HG03025 (cell line): ENCODE measurements at regions not wholly inside any gene's neighbourhood (a gene's known extent, or its start where the extent isn't known, plus 50 kb on each side); places are given as distances from the start of the nearest gene placed in this dataset.
"Not testable (repeated sequence)": the region's sequence is repeated elsewhere in the genome, so short reads cannot be mapped to it uniquely, and the experiment has no call there.

Source experiments
- ATAC-seq: cut with Tn5 transposase; IDR thresholded peaks from one replicate; pipeline ENCODE4 v1.9.1; 2021; ENCODE audit warnings: mild to moderate bottlenecking, moderate library complexity; ENCODE audit not compliant: unreplicated experiment, low FRiP score

DNA sequence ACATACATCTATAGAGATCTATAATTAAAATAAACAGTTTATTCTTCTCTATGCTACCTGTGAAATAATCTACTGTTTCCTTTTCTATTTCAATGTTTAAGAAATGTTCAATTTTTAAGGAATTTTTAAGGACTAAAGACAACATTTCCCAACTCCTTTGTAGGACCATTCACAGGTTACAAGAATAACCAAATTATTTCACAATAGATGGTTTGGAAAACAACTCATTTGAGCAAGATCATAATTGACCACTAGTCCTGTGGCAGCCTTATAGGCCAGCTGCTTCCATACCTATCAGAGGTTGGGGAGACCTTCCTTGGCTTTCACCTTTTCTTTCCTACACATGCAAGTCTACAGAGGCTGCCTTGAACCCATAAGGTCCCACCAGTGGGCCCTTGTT lies 193.7 kb downstream of the TTC39B start:
- no peak for ATAC-seq

DNA sequence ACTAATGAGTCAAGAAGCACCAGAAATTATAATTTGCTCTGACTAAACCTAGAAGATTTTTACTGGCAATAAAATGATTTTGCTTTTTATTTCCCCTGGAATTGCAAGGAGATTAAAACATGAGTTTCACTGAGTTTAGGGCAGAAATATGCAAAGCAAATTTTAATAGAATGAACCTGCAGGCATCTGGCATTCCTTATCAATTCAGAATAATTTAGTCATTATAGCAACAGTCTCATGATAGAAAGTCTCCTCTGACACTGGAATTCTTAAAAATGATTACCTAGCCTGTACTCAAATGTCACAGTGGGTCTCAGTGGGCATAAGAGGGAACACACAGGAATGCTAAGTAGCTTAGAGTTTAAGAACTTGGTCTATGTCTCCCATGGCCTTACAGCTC lies 195.9 kb downstream of the TTC39B start:
- ATAC-seq, result no peak

- peak; percentile 69 for ATAC-seq
Observed at GRCh38 chr9:15104826-15105420, 194.7 kb upstream of the FREM1 start.

GRCh38 chr9:15103290-15103689 lies 193.1 kb upstream of the FREM1 start:
- ATAC-seq, result no peak

DNA sequence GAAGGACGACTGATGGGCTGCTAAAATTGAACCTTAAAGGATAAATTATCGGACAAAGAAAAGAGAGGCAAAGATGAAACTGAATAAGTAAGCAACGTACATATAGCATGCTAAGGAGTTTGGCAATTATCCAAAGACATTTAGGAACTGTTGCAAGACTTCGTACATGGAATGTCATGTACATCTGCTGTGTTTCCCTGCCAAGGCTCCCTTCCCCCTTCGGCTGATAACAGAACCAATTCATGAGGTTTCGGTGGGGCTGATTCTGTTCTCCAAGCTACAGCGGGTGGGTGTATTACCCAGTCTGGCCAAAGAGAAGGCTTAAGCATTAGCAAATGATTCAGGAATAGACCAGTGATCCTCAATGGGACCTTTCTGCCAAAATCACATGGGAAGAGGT lies 190.9 kb upstream of the FREM1 start:
- ATAC-seq, result no peak

- ATAC-seq, result no peak
Observed at GRCh38 chr9:15100571-15100970, 190.3 kb upstream of the FREM1 start.

- no peak for ATAC-seq
Observed at GRCh38 chr9:15096972-15097371, 186.7 kb upstream of the FREM1 start.

- no peak for ATAC-seq
Observed at GRCh38 chr9:15086778-15087324, 176.6 kb upstream of the FREM1 start.

- no peak for ATAC-seq
Observed at GRCh38 chr9:15086156-15086763, 176.0 kb upstream of the FREM1 start.

DNA sequence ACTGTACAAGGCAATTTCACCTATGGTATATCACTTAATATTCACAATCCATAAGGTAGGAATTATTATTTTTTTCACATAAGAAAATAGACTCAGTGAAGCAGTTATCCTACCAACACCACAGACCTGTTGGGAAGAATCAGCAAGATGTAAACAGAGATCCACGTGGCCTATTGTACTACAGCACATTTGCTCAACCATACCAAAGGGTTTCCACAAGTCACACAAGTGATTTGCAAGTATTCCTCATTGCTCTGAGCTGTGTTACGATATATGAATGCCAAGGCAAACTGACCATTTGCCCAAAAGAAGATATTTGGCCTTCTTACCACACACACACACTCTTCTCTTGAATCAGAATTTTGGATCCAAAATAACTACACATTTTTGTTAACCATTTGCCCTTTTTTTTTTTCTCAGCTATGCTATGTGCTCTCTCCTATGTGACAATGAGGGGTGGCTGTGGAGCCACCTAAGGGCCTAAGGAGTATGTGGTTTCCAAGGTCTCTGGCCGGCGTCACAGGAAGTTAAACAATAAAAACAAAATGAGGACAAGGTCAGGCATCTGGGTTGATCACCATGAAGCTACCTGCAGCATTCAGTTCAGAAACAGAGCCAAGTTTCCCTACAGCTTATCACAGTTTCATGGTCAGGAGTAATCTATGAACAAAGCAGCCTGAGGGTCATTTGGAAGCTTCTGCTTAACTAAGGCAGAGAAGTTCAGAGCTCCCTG lies 171.0 kb upstream of the FREM1 start:
- no peak for ATAC-seq

DNA sequence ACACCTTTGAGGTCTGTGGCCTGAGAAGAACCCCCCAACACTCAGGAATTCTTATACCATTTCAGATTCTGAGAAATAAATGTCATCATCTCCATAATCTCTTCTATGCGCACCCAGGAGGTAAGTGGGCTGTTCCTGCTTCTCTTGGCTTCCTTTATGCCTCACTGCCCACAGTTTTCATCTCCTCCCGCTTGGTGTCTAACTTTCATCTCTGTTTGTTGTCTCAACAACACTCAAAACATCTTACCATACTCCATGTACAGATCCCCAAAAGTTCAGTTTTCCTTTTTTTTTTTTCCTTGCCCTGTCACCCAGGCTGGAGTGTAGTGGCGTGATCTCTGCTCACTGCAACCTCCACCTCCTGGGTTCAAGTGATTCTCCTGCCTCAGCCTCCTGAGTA lies 170.2 kb upstream of the FREM1 start:
- no peak for ATAC-seq

GRCh38 chr9:15079989-15080388 lies 169.8 kb upstream of the FREM1 start:
- no peak for ATAC-seq

DNA sequence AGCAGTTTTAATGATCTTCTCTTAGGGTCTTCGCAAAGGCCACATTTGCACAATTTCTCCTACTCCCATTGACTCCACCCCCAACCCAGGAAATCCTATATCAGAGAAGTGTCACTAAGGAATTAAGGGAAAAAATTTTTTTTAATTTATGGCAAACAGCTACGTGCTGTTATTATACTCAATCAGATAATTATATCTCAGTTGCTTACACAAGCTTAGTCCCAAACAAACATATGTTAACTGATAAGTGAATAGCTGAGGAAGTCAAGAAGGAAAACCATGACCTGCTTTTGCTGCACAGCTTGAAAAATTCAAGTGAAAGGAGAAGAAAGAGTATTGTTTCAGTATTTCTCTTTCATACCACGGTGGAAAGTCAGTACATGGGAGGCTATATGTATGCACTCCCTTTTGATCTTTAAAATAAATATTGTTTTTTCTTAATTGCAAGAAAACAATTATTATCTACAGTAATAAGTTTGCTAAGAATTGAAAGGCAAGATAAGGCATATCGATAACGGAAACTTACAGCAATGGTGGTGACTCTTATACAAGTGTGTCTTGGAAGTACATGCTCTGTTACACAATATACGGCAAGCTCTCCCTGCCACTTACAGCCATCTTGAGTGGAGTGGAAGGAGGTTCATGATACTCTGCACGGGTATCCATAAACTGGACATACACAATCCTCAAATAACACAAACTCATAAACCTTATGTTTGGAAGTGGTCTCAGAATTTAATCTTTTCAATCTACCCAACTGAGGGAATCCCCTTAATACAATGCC lies 167.9 kb upstream of the FREM1 start:
- ATAC-seq, result no peak

DNA sequence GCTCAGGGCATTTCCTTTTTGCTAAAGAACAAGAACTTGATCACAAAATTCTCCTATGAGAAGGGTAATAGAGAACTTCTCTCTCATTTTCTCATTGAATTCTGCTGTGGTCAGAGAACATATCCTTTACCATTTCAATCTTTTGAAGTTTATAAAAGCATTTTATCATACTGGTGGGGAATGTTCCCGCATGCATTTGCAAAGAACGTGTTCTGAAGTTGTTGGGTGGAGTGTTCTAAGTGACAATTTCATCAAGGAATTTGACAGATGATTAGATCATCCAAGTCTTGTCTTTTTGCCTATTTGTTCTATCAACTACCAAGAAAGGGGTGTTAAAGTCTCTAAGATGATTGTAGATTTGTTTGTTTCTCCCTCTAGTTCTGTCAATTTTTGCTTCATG lies 163.4 kb upstream of the FREM1 start:
- no peak for ATAC-seq

DNA sequence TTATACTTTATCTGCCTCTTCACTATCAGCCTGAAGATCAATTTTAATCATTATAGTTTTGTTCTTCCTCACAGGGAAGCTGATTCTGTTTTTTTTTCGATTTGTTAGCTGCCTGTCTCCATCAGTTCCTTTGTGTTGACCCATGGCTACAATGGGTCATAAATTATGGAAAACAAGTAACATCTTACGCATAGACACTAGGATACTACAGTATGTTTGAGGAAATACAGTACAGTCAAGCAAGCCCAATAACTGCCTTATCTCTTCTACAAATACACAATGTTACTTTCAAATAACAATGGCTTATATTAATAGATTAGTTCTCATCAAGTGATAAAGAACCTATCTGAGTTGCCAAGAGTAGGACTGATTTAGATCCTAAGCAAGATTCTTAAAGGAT lies 160.5 kb upstream of the FREM1 start:
- no peak for ATAC-seq

- no peak for ATAC-seq
Observed at GRCh38 chr9:15069106-15069505, 158.9 kb upstream of the FREM1 start.

GRCh38 chr9:15068261-15068660 lies 158.0 kb upstream of the FREM1 start:
- ATAC-seq, result no peak

- no peak for ATAC-seq
Observed at GRCh38 chr9:15059003-15059402, 148.8 kb upstream of the FREM1 start.

GRCh38 chr9:15058236-15058635 lies 148.0 kb upstream of the FREM1 start:
- no peak for ATAC-seq

- ATAC-seq, result not testable (repeated sequence)
Observed at GRCh38 chr9:15055284-15055683, 145.1 kb upstream of the FREM1 start.

DNA sequence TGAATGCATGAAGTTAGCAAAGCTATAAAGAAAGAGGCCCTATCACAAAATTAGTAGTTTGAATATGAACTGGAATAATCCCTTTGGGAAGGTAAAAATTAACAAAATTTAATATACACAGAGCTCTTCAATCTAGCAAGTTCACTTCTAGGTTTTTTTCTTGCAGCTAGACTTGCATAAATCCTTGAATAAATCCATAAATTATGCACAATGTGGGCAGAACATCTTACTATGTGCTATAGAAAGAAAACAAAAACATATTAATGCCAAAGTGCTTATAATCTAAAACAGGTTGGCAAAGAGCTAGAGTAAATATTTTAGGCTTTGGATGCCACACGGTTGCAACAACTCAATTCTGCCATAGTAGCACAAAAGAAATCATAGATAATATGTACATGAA lies 138.5 kb upstream of the FREM1 start:
- no peak for ATAC-seq
